VCaP (cell line): ENCODE measurements at regions not wholly inside any gene's neighbourhood (a gene's known extent, or its start where the extent isn't known, plus 50 kb on each side); places are given as distances from the start of the nearest gene placed in this dataset.

Experiments used
- H3K27ac ChIP-seq: fragments of 450-650 bp; 2 replicates; pipeline ENCODE4 v1.5.1; 2017
- TF ChIP-seq, protein P1 (sequence below): fragments of 450-650 bp; conservative IDR thresholded peaks from 2 replicates; pipeline ENCODE4 v1.5.1; 2017; ENCODE audit warnings: mild to moderate bottlenecking, moderate library complexity

- TF ChIP-seq, protein P1, sequence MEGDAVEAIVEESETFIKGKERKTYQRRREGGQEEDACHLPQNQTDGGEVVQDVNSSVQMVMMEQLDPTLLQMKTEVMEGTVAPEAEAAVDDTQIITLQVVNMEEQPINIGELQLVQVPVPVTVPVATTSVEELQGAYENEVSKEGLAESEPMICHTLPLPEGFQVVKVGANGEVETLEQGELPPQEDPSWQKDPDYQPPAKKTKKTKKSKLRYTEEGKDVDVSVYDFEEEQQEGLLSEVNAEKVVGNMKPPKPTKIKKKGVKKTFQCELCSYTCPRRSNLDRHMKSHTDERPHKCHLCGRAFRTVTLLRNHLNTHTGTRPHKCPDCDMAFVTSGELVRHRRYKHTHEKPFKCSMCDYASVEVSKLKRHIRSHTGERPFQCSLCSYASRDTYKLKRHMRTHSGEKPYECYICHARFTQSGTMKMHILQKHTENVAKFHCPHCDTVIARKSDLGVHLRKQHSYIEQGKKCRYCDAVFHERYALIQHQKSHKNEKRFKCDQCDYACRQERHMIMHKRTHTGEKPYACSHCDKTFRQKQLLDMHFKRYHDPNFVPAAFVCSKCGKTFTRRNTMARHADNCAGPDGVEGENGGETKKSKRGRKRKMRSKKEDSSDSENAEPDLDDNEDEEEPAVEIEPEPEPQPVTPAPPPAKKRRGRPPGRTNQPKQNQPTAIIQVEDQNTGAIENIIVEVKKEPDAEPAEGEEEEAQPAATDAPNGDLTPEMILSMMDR: no peak
- no peak overlapping the region for H3K27ac ChIP-seq
These were observed 53.9 kb upstream of the OBI1 start for GRCh38 chr13:78712831-78713230.

- no peak overlapping the region for H3K27ac ChIP-seq
- TF ChIP-seq, protein P1: no peak
These were observed 50.1 kb upstream of the OBI1 start for GRCh38 chr13:78709028-78709427.
